HG03196 (cell line): ENCODE measurements at regions not wholly inside any gene's neighbourhood (a gene's known extent, or its start where the extent isn't known, plus 50 kb on each side); places are given as distances from the start of the nearest gene placed in this dataset.

Experiments
- ATAC-seq: cut with Tn5 transposase; IDR thresholded peaks from one replicate; pipeline ENCODE4 v1.9.1; 2021; ENCODE audit not compliant: unreplicated experiment

DNA sequence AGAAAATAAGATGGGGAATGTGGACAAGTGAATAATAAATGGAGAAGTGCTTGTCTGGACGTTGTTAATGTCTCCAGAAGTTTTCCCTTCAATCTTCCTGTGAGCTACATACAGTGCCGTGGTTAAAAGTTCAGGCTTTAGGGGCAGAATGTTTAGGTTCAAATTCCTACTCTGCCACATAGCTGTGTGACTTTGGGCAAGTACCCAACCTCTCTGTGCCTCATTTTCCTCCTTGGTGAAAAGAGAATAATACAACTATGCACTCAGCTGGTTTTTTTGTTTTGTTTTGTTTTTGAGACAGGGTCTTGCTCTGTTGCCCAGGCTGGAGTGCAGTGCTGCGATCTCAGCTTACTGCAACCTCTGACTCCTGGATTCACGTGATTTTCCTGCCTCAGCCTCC is 143.5 kb downstream of the CHIC2 start:
- ATAC-seq = no peak

DNA sequence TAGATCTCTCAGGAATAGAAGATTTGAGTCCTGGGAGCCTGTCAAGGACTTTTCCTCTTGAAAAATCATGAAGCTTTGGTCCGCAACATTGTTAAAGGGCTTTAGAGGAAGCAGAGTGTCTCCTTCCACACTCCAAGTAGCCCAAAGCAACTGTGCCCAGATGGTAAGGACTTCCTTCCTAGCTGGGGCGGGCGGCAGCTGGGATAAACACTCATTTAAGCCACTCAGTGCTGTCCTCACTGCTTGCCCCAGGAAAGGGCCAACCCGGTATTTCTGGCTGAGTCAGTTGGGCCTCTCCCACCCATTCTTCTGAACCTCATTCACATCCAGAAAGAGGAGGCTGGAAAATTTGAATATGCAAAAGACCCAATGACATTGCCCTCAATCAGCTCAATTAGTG is 144.3 kb downstream of the CHIC2 start:
- no peak for ATAC-seq

DNA sequence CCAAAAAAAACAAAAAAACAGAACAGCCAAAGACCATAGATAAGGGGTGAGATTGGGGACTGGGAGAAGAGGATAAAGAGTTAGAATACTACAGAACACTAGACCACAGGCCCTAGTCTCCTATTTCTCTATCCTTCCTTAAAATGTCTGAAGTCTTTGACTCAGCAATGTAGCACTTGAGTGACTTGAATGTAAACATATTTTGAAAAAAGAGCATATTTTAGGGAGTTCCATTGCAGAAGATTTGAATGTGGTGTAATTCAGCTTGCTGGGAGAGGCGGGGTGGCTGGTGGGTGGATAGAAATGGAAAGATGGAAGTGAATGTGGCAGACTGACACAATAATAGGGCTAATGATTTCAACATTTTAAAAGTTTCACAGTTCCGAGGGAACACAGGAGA is 144.9 kb downstream of the CHIC2 start:
- no peak for ATAC-seq

DNA sequence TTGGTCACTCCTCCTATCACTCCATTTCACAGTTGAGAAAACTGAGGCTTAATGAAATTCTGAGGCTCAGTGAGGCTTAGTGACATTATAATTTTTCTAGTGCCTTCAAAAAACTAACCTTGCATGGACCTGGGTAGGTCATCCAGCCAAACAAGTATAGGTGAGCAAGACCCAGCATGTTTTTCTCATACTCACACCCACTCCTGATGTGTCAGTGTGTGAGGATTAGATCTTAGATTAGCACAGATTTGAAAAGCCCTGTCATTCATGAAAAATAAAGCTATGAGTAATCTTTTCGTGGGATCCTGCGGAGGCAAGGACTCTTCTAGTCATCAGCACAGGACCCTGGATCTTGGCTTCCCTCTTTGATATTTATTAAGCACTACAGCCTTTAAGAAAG is 146.7 kb downstream of the CHIC2 start:
- ATAC-seq = no peak

DNA sequence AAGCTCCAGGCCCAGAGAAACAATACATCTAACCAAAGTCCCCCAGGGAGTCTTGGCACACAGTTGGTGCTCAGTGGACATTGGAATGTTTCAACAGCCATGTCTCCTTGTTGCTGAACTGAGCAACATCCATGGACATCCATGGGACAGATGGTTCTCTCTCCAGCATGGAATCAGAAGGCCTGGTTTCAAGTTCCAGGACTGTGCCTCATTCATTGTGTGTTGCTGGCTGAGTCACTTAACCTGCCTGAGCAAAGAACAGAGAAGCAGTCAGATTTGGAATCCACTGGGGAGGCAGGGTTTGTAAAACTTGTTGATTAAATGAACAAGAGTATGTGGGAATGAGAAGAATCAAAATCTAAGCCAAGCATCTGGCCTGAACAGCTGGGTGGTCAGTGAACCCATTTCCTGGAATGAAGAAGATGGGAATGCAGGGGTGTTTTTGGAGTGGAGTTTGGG is 147.9 kb downstream of the CHIC2 start:
- ATAC-seq = no peak

DNA sequence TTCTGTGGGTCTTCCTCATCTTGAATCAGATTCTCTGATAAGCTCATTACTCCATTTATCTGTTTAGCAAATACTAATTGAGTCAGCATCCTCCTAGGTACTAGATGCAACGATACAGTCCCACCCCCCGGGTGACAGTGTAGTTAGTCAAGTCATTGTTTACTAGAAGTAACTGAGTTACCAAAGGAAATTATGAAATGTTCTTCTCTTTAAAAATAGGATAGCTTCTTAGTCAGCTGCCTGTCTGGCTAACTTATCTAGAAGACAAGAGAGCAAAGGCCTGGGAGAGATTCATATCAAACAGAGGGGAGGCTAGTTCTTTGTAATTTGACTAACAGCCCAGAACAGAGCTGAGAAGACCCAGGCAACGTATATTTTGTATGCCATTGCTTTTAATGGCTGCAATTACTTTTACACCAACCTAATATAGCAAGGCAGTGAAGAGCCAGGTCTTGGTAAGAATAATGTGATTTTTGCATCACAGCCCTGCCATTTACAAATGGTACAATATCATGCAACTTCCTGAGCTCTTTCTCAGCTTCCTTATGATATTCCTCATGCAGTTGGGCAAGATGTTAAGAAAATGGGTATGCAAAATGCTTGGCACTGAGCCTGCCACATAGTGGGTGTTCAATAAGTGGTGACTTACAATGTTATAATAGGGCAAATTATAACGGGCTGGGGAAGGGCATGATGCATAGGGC is 149.9 kb downstream of the CHIC2 start:
- ATAC-seq = no peak

DNA sequence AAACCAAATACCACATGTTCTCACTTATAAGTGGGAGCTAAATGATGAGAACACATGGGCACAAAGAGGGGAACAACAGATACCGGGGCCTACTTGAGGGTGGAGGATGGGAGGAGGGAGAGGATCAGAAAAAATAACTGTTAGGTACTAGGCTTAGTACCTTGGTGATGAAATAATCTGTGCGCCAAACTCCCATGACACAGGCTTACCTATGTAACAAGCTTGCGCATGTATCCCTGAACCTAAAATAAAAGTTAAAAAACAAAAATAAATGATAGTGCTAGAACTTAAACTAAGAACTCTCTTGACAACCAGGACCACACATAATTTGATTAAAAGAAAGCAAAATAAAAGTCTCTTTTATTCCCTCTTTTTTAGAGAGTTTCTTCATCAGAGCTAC is 150.6 kb downstream of the CHIC2 start:
- no peak for ATAC-seq

DNA sequence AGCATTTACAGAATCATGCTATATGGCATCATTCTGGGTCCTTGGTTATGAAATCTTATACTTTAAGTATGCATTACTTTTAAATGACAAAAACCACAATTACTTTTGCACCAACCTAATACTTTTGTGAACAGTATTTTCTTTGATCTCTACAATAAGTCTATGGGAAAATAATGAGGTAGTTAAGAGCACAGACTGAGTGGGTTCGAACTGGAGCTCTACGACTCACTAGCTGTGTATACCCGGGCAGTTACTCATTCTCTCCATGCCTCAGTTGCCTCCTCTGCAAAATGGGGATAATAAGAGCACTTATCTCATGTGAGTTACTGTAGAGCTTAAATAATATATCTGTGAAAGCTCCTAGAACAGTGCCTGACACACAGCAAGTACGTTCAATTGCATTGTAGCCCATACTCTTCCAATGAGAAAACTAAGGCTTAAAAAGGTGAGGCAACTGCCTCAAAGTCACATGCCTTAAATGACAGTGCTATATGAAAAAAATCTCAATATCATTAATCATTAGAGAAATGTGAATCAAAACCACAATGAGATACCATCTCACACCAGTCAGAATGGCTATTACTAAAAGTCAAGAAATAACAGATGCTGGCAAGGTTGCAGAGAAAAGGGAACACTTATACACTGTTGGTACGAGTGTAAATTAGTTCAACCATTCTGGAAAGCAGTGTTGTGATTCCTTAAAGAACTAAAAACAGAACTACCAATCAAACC is 151.5 kb downstream of the CHIC2 start:
- no peak for ATAC-seq

DNA sequence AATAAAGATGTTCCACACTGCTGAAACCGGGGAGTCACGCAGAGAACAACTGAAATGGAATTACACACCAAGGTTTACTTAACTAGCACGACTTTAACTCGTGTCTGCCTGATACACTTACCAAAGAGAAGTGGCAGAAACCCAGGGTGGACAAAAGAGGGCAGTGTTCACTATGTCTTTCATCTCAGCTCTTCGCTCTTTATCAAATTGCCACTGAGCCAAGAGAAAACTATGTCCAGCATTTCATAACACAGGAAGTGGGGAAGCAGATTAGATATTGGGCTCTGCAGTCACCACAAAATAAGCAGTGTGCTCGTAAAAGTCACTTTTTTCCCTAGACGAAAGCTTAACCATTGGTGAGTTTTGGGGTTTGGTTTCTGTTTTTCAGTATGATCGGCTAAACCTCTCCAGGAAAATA is 155.7 kb downstream of the CHIC2 start:
- no peak for ATAC-seq

DNA sequence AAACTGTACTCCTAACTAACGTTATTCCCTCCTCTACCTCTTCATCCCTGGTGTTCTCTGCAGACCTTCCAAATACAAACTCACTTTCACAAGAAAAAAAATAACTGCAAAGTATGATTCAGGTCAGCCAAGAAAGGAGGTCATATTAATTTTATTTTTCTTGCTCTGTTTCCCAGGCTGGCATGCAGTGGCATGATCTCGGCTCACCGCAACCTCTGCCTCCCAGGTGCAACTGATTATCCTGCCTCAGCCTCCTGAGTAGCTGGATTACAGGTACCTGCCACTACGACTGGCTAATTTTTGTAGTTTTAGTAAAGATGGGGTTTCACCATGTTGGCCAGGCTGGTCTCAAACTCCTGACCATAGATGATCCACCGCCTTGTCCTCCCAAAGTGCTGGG is 156.6 kb downstream of the CHIC2 start:
- ATAC-seq = no peak

DNA sequence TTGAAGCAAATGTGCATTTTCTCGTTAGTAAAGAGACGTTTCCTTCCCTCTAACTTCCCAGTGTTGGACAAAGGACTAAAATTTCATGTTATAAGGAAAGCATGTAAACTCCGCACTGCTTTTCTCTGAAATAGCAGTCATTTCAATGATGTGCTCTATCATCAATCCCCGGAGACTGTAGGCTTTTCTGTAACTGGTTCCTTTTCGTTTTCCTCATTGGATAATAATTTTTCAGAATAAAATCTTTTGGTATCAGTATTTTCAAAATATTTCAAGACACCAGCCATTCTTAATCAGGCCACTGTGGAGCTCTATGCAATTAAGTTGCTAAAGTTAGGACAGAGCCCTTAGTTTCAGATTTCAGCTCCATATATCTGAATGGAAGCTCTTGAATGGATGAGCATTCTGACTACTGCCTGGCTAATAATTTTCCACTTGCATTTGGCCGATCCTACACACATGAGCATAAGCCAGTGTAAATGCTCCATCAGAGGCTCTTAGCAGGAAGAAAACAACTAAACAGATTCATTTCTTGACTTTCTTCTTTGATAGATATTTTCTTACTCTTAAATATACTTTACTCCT is 157.7 kb downstream of the CHIC2 start:
- ATAC-seq = no peak

DNA sequence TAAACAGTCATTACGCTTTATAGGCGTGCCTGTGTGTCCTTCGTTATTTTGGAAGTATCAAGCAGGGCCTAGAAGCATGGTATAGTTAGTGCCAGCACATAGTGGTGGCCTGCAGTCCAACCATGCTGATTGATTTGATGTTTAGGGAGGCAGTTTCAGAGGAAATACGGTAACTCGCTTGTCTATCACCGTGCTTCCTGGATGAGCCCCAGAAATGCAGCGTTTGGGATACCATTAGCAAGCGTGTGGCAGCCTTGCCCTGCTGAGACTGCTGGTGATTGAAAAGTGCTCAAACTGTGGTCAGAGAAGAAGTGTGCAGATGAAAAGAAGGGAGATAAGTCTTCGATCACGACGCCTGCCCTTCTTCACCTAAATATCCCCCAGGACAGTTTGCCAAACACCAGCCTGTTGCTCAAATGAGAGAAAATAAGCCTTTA is 158.4 kb downstream of the CHIC2 start:
- no peak for ATAC-seq

DNA sequence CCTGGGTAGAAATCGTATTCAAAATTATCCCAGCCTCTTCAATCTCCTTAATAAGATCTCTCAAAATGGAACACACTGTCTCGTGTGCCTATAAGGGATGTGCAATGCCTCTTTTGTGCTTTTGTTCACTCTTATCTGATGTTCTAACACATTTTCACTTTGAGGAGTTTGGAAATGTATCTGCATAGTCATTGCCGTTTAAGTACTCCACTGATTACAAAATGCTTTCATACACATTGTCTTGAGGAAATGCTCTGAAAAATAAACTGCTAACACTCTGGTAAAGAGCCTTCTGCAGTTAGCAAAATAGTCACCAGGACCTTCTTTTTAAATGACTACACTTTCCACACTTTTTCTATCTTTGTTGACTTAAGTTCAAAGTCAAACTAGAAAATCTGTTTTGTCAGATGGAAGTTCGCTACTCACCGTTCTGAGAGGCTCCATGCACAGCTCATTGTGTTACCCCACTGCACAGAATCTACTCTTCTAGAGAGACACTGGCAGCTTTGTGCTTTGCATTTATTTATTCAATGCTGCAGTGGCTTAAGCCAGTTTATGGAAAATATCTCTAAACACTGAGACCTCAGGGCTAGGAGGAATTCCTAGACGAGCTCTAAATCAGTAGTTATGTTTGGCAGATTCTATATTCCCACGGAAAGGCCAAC is 159.0 kb downstream of the CHIC2 start:
- ATAC-seq = no peak

DNA sequence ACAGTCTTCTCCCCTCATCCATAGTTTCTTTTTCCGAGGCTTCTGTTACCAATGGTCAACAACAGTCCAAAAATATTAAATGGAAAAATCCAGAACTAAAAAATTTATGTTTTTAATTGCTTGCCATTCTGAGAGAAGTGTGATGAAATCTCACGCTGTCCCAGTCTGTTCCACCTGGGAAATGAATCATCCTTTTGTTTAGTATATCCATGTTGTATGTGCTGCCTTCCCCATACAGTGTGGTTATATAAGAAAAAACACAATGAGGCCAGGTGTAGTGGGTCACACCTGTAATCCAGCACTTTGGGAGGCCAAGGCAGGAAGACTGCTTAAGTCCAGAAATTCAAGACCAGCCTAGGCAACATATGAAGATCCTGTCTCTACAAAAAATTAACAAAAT is 161.6 kb downstream of the CHIC2 start:
- no peak for ATAC-seq

DNA sequence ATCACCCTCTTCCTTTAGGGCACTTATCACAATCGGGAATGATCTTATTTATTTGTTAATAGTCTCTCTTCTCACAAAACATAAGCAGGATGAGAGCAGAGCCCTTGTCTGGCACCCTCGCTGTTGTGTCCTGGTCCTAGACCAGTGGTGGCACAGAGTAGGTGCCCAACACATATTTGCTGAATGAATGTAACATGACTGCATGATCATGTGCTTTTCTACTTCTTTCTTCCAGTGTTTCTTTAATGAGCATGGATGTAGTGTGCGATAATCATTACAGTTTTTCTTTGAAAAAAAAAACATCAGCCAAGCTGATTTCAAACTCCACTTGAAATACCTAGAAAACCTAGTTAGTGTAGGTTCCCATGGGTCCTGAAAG is 164.1 kb downstream of the CHIC2 start:
- no peak for ATAC-seq

DNA sequence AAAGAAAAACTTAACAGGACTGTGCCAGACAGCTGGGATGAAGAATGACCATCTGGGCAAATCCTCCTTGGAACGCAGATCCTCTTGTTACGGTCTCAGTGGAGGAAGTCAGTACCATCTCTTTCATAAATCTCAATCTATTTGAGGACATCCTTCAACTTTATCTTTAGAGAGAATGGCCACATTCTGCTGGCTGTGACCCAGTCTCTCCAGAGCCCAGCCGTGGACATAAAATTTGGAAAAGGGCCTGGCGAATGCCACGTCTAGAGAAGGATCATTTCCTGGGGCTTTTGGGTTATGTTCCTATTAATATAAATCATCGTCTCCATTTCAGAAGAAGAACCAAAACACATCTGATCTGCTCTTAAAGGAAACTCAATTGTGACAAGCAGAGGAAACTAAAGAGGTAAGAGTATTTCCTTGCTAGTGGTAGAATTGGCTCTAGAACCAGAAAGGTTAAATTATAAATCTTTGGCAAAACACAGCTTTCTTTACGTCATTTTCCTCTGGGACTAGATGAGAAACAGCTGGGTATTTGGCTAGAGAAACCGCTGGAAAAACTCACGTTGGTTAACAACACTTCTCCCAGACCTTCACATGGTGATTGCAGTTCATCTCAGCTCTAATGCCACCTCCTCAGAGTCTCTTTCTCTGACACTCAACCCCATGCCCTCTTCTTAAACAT is 164.7 kb downstream of the CHIC2 start:
- no peak for ATAC-seq

DNA sequence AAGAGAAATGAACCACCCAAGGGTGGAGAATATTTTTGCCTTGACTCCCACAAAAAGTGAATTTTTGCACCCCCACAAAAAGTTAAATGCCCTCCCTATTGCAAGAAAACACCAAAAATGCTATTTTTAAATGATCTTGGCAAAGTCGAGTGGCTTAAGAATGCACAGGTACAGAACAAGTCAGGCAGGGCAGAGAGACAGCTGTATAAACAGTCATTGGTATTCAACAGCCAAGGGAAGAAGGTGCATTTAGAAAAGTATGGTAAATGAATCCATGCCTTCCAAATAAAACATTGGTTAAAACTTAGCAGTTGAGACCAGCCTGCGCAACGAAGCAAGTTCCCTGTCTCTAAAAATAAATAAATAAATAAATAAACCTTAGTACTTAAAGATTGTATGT is 169.3 kb downstream of the CHIC2 start:
- ATAC-seq = no peak

DNA sequence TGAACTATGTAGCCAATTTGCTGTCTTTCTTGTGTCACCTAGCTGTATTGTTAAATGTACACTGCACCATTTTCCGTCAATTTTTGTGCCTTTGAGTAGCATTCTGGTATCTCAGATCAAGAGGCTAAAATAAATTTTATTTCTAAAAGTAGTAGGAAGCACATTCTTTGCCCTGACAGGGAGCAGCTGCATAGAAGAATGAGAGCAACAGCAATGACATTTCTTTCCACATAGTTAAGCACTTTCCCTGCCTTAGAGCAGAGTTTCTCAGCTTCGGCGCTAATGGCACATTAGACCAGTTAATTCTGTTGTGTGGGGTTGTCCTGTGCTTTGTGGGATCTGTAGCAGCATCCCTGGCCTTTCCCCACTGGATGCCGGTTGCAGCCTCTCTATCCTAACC is 173.9 kb downstream of the CHIC2 start:
- no peak for ATAC-seq

DNA sequence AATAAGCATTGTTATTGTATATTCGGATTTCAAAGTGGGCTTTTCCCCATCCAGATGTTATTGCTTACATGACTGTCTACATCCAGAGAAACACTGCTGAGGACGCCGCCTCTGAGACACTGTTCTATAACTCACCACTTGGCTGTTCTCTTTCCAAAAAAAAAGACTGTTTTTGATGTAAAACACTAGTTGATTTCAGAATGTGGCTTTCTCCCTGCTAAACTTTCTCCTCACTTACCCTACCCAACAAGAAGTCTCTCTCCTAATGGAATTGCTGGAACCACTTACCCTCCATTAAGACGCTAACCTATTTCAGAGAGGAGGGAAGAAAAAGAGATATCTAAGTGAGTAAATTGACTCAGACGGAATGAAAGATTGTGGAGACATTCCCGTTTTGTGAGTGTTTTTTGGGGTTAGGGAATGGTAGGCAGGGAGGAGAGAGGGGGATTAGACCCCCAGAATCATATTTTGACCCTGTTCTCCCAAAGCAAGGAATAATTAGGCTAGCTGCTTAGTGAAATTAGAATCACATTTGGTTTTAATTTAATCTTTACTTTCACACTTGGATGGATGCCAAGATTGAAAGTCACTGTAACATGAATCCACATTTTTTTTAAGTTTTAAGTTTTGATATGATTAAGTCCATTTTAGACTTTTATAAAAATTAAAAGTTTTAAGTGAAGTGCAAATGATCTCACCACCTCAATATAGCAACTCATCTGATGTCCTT is 174.9 kb downstream of the CHIC2 start:
- ATAC-seq = no peak

DNA sequence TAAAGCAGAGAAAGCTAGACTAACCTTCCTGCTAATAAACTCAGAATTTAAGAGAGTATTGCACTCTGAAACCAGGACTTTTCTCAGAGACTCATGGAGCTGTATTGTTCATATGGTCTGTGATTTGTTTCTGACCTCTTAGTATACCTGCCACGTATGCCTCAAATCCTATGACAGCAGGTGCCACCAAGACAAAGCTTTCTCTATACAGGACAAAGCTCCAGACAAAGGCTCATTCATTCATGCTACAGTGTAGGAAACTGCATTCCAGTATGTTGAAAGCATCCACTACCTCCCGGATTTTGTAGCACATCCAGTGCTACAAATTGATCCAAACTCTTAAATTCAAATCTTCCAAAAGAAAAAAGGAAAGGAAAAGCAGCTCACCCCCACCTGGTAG is 178.3 kb downstream of the CHIC2 start:
- ATAC-seq = no peak

DNA sequence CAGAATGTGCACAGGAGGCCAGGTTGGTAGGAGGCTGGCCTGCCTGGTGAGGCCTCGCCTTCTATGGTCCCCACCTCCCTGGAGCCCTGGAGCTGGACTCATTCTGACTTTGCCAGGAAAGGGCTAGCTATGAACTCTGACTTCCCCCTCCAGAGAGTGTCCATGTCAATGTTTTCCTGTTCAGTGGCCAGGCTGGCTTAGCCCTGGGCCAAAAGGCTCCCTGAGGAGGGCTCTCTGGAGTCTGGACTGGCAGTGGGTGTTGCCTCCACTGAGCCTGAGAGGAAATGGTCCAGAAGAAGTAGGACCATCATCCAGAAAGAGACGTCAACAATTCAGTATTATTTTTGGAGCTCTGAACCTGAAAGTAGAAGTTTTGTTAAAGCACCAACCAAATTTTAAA is 178.7 kb downstream of the CHIC2 start:
- no peak for ATAC-seq
